ENCODE measurements at regions not wholly inside any gene's neighbourhood (a gene's known extent, or its start where the extent isn't known, plus 50 kb on each side); places are given as distances from the start of the nearest gene placed in this dataset.

DNA sequence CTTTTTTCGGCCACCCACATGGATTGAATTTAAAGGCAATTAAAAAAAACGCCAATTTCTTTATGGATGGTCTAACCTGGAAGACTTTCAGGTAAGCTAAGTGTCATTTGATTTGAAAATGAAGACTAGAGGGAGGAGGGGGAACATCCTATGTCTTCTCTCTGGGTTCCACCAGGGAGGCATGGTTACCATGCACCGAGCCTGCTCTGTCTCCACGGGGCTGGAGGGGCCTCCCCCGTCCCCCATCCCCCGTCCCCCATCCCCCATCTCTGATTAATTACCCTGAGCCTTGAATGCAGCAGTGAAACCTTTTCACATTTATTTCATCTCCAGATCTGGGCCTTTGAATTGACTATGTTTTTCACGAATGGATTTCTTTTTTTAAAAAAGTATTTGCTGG lies 135.1 kb downstream of the TLR5 start:
- H3K4me3 ChIP-seq (ENCODE audit: low read depth, low read length), result no peak overlapping the region
- no peak for DNase-seq (ENCODE audit: low read depth)
- TF ChIP-seq, protein P1, sequence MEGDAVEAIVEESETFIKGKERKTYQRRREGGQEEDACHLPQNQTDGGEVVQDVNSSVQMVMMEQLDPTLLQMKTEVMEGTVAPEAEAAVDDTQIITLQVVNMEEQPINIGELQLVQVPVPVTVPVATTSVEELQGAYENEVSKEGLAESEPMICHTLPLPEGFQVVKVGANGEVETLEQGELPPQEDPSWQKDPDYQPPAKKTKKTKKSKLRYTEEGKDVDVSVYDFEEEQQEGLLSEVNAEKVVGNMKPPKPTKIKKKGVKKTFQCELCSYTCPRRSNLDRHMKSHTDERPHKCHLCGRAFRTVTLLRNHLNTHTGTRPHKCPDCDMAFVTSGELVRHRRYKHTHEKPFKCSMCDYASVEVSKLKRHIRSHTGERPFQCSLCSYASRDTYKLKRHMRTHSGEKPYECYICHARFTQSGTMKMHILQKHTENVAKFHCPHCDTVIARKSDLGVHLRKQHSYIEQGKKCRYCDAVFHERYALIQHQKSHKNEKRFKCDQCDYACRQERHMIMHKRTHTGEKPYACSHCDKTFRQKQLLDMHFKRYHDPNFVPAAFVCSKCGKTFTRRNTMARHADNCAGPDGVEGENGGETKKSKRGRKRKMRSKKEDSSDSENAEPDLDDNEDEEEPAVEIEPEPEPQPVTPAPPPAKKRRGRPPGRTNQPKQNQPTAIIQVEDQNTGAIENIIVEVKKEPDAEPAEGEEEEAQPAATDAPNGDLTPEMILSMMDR (conservative IDR thresholded peaks at IDR 0.05; ENCODE audit: low read depth, low read length), result no peak

DNA sequence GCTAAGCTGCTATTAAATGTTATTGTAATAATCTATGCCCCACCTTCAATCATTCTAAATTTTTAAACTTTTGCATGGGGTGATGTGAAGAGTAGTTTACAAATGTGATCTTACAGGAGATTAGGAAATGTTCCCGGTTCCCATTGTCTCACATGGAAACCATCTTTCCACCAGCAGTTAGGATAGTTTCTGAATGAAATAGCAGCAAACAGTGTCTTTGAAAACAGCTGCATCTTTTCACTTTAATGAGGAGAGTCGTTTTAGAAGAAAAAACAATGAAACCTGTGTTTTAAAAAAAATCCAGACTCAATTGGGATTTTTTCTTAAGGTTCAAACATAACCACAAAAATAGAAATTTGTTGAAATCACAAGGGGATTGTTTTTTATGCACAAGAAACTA lies 134.2 kb downstream of the TLR5 start:
- no peak for DNase-seq (ENCODE audit: low read depth)
- TF ChIP-seq, protein P1 (conservative IDR thresholded peaks at IDR 0.05; ENCODE audit: low read depth, low read length), result no peak
- no peak overlapping the region for H3K4me3 ChIP-seq (ENCODE audit: low read depth, low read length)

DNA sequence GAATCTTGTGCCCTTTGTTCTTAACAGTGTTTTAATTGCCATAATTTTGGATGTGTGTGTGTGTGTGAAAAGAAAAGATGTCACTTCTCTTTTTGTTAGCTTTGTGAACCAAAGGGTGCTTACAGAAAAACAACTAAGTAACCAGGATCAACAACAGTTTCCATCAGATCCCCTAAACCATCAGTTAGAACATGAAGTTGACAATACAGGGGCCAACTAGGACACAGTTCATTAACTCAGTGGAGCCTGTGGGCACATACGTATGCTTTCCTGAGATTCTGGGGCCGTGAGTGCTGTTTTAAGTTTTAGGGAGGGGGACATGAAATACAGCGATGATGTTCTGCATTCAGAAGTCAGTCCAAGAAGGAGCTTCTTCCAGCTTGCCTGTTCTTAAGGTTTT lies 133.6 kb downstream of the TLR5 start:
- DNase-seq (ENCODE audit: low read depth), result no peak
- TF ChIP-seq, protein P1 (conservative IDR thresholded peaks at IDR 0.05; ENCODE audit: low read depth, low read length), result no peak
- H3K4me3 ChIP-seq (ENCODE audit: low read depth, low read length), result no peak overlapping the region

DNA sequence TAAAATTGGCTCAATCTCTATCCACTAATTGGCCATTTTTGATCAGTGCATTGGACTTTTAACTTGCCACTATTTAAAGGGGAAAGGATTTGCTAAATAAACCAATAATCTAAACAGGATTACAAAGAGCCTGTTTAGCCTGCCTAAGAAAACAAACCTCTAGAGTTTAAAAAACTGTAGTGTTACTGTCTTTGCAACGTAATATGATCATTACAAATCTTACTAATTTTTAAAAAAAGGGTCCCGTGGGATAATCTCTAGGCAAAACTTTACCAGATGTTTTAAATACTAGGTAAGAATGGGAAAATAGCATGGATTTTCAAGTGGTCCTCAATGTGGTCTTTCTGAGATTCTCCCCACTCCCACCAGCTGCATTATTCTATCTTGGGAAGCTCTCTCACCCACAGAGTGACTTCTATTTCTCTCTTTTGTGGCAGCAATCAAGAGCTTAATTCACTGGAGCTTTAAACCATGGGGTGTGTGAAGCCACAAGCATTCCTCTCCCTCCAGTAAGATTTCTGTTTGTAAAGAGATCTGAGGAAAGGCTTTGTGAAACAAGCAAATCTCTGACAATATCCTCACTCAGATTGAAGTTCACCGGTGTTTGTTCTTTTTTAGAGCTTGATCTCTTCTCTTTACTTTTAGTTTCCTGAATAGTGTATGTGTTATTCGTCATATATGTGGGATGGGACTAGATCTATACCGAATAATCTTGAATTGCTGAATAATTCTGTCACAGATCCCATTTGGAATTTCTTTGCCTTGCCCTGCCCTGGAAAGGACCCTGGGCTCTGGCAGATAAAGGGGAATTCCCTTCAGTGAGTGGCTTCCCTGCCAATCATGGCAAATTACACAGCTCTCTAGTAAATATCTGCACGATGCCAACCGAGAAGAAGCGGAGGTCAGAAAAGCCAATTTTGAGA lies 132.2 kb downstream of the TLR5 start:
- H3K4me3 ChIP-seq (ENCODE audit: low read depth, low read length), result no peak overlapping the region
- peak; percentile 71 for DNase-seq (ENCODE audit: low read depth)
- TF ChIP-seq, protein P1 (conservative IDR thresholded peaks at IDR 0.05; ENCODE audit: low read depth, low read length), result no peak

DNA sequence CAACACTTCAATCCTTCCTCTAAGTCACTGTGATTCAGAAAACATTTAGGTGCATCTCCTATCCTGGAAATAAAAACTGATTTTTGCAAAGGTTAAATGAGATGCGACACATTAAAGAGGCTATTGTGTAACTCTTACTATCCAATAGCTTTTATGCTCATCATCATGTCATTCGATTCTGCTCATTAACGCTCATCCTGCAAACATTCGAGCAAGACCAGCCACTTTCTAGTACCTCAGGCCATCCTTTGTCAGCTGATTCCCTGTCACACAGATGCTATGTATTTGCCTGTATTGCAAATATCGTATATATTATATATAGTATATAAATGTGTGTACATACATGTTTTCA lies 131.6 kb downstream of the TLR5 start:
- TF ChIP-seq, protein P1 (conservative IDR thresholded peaks at IDR 0.05; ENCODE audit: low read depth, low read length), result no peak
- H3K4me3 ChIP-seq (ENCODE audit: low read depth, low read length), result no peak overlapping the region
- no peak for DNase-seq (ENCODE audit: low read depth)

DNA sequence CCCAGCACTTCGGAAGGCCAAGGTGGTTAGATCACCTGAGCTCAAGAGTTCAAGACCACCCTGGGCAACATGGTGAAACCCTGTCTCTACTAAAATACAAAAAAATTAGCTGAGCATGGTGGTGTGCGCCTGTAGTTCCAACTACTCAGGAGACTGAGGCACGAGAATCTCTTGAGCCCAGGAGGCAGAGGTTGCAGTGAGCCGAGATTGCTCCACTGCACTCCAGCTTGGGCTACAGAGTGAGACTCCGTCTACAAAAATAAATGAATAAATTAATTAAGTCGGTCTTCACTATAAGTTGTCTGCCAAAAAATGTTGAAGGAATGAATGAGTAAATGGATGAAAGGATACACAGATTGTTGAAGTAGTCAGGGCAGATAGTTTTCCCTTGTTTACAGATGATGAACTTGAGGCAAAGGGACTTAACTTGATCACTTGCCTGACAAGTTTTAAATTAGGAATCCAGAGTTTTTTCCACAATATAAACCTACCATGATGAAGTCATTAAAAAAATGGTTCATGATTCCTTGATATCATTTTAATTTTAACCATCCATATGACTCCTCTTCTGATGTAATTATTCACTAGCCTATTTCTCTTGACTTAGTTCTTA lies 130.8 kb downstream of the TLR5 start:
- no peak for DNase-seq (ENCODE audit: low read depth)
- TF ChIP-seq, protein P1 (conservative IDR thresholded peaks at IDR 0.05; ENCODE audit: low read depth, low read length), result no peak
- no peak overlapping the region for H3K4me3 ChIP-seq (ENCODE audit: low read depth, low read length)
